ENCODE measurements at regions not wholly inside any gene's neighbourhood (a gene's known extent, or its start where the extent isn't known, plus 50 kb on each side); places are given as distances from the start of the nearest gene placed in this dataset.

DNA sequence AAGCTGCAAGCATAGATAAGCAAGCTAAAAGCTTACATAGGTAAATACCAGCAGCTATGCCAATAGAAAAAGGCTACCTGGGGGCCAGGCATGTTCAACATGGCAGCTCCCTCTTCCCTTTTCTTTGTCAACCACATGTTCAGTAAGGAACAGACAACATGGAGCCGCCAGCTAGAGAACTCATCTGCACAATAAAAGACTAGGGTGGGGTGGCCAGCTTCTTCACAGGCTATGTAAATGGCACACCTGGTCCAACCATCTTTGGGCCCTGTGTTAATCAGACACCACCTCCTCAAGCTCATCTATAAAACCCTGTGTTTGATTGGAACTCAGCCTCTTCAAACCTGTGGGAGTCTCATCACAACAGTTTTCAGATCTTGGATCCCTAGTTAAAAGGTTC, 129.7 kb upstream of the TMPO start:
- ChIA-PET POLR2A (interaction anchor here (0.6 kb wide), 1 partner anchor 1881 kb away, joined by 4 read pairs; the partner anchor contains the start of genes DEPDC4 and SCYL2), CTCF (interaction anchor here (0.9 kb wide), 1 partner anchor 12 kb away, joined by 3 read pairs; no protein-coding TSS in a partner anchor)
- DNase-seq (ENCODE audit: low read depth, low spot score) = no peak
- H3K4me3 ChIP-seq (ENCODE audit: low read depth, low read length) = no peak overlapping the region
- no peaks in the 10 kb centered on the region for H3K9me3 ChIP-seq (ENCODE audit: control insufficient read depth, insufficient read depth, low read length)
- H3K27ac ChIP-seq (ENCODE audit: low read depth, low read length) = no peak overlapping the region
- TF ChIP-seq, protein P1, sequence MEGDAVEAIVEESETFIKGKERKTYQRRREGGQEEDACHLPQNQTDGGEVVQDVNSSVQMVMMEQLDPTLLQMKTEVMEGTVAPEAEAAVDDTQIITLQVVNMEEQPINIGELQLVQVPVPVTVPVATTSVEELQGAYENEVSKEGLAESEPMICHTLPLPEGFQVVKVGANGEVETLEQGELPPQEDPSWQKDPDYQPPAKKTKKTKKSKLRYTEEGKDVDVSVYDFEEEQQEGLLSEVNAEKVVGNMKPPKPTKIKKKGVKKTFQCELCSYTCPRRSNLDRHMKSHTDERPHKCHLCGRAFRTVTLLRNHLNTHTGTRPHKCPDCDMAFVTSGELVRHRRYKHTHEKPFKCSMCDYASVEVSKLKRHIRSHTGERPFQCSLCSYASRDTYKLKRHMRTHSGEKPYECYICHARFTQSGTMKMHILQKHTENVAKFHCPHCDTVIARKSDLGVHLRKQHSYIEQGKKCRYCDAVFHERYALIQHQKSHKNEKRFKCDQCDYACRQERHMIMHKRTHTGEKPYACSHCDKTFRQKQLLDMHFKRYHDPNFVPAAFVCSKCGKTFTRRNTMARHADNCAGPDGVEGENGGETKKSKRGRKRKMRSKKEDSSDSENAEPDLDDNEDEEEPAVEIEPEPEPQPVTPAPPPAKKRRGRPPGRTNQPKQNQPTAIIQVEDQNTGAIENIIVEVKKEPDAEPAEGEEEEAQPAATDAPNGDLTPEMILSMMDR (IDR thresholded peaks at IDR 0.05; ENCODE audit: low read depth, low read length) = no peak
- peaks cover 9% of the 10 kb centered on the region for H3K27me3 ChIP-seq (ENCODE audit: control insufficient read depth, insufficient read depth, low read length)

DNA sequence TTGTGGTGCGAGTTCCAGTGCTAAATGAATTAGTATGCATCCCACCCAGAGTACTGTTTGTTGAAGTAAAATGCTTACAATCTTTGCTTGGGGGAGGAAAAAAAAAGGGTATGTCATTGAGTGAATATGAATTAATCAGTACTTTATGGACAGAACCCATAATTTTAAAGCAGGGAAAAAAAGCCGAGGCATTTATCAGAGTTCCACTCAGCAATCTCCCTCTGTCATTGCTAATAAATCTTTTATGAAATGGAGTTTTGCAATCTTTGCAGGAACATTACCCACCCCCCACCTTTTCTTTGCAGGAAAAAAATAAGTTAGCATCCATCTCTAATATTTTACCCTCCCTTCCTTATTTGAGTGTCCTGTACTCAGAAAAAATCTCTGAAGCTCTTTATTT, 127.9 kb upstream of the TMPO start:
- TF ChIP-seq, protein P1 (IDR thresholded peaks at IDR 0.05; ENCODE audit: low read depth, low read length) = no peak
- ChIA-PET POLR2A (no interaction called here), CTCF (interaction anchor here (1.1 kb wide), 1 partner anchor 10 kb away, joined by 4 read pairs; no protein-coding TSS in a partner anchor)

DNA sequence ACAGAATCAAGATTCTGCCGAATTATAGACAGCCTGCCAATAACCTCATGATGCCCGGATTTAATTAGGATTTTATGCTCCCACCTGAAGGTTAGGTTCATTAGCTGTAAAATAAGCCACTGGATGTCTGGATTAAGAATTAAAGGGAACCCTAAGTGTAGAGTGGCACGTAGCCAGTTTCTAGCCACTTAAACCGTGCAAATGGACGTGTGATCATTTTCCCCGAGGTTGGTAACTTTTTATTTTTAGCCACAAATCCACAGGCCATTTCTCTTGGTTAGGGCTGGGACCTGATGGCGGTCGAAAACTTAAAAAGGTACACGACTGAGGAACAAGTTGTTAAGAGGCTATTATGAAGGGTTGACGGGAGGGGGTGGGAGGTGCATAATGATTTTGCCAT, 127.3 kb upstream of the TMPO start:
- no peak overlapping the region for H3K27ac ChIP-seq (ENCODE audit: low read depth, low read length)
- ChIA-PET POLR2A (no interaction called here), CTCF (interaction anchor here (1.1 kb wide), 1 partner anchor 9 kb away, joined by 4 read pairs; no protein-coding TSS in a partner anchor)
- no peak overlapping the region for H3K4me3 ChIP-seq (ENCODE audit: low read depth, low read length)
- TF ChIP-seq, protein P1 (IDR thresholded peaks at IDR 0.05; ENCODE audit: low read depth, low read length) = no peak
- no peaks in the 10 kb centered on the region for H3K9me3 ChIP-seq (ENCODE audit: control insufficient read depth, insufficient read depth, low read length)
- DNase-seq (ENCODE audit: low read depth, low spot score) = no peak
- H3K27me3 ChIP-seq (ENCODE audit: control insufficient read depth, insufficient read depth, low read length) = peaks cover 10% of the 10 kb centered on the region

More for the DNA sequence above, 127.9 kb upstream of the TMPO start:
- peaks cover 12% of the 10 kb centered on the region for H3K27me3 ChIP-seq (ENCODE audit: control insufficient read depth, insufficient read depth, low read length)
- H3K4me3 ChIP-seq (ENCODE audit: low read depth, low read length) = no peak overlapping the region
- no peaks in the 10 kb centered on the region for H3K9me3 ChIP-seq (ENCODE audit: control insufficient read depth, insufficient read depth, low read length)
- no peak for DNase-seq (ENCODE audit: low read depth, low spot score)
- no peak overlapping the region for H3K27ac ChIP-seq (ENCODE audit: low read depth, low read length)

DNA sequence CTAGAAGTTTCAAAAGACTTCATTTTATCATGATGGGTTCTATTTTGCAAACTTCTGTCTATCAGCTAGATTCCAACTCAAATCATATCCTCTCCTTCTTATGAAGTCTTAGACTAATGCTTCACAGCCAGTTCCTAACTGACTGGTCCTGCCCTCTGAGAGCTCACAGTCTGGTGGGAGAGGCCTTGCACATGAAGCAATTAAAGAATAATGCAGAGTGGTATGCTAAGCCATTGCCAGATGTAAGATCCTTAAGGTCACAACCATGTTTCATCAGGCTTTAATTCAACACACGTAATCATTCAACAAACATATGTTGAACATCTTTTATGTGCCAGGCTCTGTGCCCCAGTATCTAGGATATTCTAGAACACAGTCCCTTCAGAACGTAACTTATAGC, 125.8 kb upstream of the TMPO start:
- H3K27me3 ChIP-seq (ENCODE audit: control insufficient read depth, insufficient read depth, low read length) = peaks cover 7% of the 10 kb centered on the region
- DNase-seq (ENCODE audit: low read depth, low spot score) = no peak
- ChIA-PET POLR2A (no interaction called here), CTCF (no interaction called here)
- no peak overlapping the region for H3K4me3 ChIP-seq (ENCODE audit: low read depth, low read length)
- TF ChIP-seq, protein P1 (IDR thresholded peaks at IDR 0.05; ENCODE audit: low read depth, low read length) = no peak
- H3K27ac ChIP-seq (ENCODE audit: low read depth, low read length) = no peak overlapping the region
- no peaks in the 10 kb centered on the region for H3K9me3 ChIP-seq (ENCODE audit: control insufficient read depth, insufficient read depth, low read length)

DNA sequence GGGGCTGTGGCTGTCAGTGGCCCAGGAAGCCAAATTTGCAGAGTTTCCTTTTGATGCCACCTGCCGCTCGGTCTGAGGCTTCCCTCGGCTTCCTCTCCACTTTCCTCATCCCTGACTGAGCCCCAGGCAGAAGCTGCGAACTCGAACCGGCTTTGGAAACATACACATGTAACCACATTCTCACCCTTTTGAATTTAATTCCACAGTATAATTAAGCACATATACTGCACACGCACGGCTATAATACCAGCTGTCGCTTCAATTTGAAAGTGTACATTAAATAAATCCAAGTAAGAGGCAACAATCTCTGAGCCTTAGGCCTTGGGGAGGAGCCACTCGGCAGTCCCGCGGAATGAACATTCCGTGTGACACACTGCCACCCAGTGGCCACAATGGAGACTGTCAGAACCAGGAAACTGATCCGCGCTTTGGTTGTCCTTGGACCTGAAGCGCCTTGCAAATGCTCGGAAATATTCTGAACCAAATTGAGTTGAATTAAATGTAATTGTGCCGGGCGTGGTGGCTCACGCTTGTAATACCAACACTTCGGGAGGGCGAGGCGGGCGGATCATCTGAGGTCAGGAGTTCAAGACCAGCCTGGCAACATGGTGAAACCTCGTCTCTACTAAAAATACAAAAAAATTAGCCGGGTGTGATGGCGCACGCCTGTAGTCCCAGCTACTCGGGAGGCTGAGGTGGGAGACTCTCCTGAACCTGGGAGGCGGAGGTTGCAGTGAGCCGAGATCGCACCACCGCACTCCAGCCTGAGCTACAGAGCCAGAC, 117.9 kb upstream of the TMPO start:
- peak; percentile 30 for DNase-seq (ENCODE audit: low read depth, low spot score)
- TF ChIP-seq, protein P1 (IDR thresholded peaks at IDR 0.05; ENCODE audit: low read depth, low read length) = peak; percentile 86
- POLR2A ChIA-PET = no interaction called here

More for the DNA sequence above, 117.9 kb upstream of the TMPO start:
- CTCF ChIA-PET = interaction anchor here (0.6 to 3.6 kb wide), 14 partner anchors 10 to 1411 kb away, joined by 3 to 29 read pairs (median 3); no protein-coding TSS in a partner anchor
- H3K4me3 ChIP-seq (ENCODE audit: low read depth, low read length) = peak overlapping the region; percentile 55
- no peak overlapping the region for H3K27ac ChIP-seq (ENCODE audit: low read depth, low read length)
- no peaks in the 10 kb centered on the region for H3K9me3 ChIP-seq (ENCODE audit: control insufficient read depth, insufficient read depth, low read length)
- H3K27me3 ChIP-seq (ENCODE audit: control insufficient read depth, insufficient read depth, low read length) = peaks cover under 1% of the 10 kb centered on the region

Measured in AG04450 (cell line).